Body of pancreas (tissue), 4 donors: ENCODE measurements at regions not wholly inside any gene's neighbourhood (a gene's known extent, or its start where the extent isn't known, plus 50 kb on each side); places are given as distances from the start of the nearest gene placed in this dataset.

Experiments
- ATAC-seq: fragments of 150-250 bp; one replicate; pipeline ENCODE4 v1.9.1; 2016
- DNase-seq, 4 donors: peaks; one replicate each; pipeline ENCODE4 v3.0.0-alpha.2; 2019
- H3K27ac ChIP-seq, 4 donors: fragments of 200-600 bp; sonication (generic); 1 replicate in 3 of 4; 2 replicates in 1 of 4; pipeline versions ENCODE4 v1.5.1 to v1.6.1; 2016 to 2019; ENCODE audit warnings: mild to moderate bottlenecking in 1 of 4, mixed read lengths in 1 of 4, moderate library complexity in 1 of 4
- H3K27me3 ChIP-seq, 2 donors: fragments of 200-600 bp; sonication (generic); one replicate each; pipeline ENCODE4 v1.6.0; 2016; ENCODE audit warnings: mild to moderate bottlenecking in 1 of 2
- H3K36me3 ChIP-seq, 2 donors: fragments of 200-600 bp; sonication (generic); replicated peaks in 1 of 2; 2 replicates each; pipeline ENCODE4 v1.5.1; 2016; ENCODE audit warnings: low read depth in 2 of 2; ENCODE audit not compliant: insufficient read depth in 1 of 2
- H3K4me1 ChIP-seq: fragments of 200-600 bp; sonication (generic); one replicate; pipeline ENCODE4 v1.6.0; 2016
- H3K4me3 ChIP-seq, 2 donors: fragments of 200-600 bp; sonication (generic); 1 replicate in 1 of 2; 2 replicates in 1 of 2; pipeline ENCODE4 v1.5.1; 2016 to 2019
- H3K9me3 ChIP-seq, 3 donors: fragments of 200-600 bp; sonication (generic); 1 replicate in 2 of 3; 2 replicates in 1 of 3; pipeline ENCODE4 v1.5.1; 2016
- POLR2A ChIP-seq, 3 donors: fragments of 450-650 bp; IDR thresholded peaks; one replicate each; pipeline ENCODE4 v1.6.1; 2016; ENCODE audit warnings: antibody characterized with exemption in 3 of 3, mild to moderate bottlenecking in 2 of 3
- WGBS, 2 donors: methylation state at CpG; one replicate each; pipeline ENCODE4 v1.1.5; 2017; 5-methylcytosine and 5-hydroxymethylcytosine counted together
- intact Hi-C: fragments of 100-400 bp; cut with DNase I; formaldehyde crosslinking; loops from one replicate; pipeline ENCODE4 v1.15.1; 2023
- TF ChIP-seq, protein P1 (sequence below), 7 experiments: fragments of 450-650 bp in 4 of 7; fragments of 200-600 bp in 3 of 7; sonication (generic) in 3 of 7; IDR thresholded peaks; one replicate each; pipeline ENCODE4 v1.5.1; 2016 to 2019; ENCODE audit warnings: antibody characterized with exemption in 7 of 7

GRCh38 chr10:128759174-128759573 lies 633.0 kb upstream of the MKI67 start:
- TF ChIP-seq, protein P1, sequence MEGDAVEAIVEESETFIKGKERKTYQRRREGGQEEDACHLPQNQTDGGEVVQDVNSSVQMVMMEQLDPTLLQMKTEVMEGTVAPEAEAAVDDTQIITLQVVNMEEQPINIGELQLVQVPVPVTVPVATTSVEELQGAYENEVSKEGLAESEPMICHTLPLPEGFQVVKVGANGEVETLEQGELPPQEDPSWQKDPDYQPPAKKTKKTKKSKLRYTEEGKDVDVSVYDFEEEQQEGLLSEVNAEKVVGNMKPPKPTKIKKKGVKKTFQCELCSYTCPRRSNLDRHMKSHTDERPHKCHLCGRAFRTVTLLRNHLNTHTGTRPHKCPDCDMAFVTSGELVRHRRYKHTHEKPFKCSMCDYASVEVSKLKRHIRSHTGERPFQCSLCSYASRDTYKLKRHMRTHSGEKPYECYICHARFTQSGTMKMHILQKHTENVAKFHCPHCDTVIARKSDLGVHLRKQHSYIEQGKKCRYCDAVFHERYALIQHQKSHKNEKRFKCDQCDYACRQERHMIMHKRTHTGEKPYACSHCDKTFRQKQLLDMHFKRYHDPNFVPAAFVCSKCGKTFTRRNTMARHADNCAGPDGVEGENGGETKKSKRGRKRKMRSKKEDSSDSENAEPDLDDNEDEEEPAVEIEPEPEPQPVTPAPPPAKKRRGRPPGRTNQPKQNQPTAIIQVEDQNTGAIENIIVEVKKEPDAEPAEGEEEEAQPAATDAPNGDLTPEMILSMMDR (IDR thresholded peaks at IDR 0.05): no peak
- no peak for TF ChIP-seq POLR2A (IDR thresholded peaks at IDR 0.05)
- ATAC-seq (no peak), DNase-seq (no peak)
- H3K27me3 ChIP-seq: no peaks in the 10 kb centered on the region
- intact Hi-C loops: no loop called here
- no peak overlapping the region for H3K4me3 ChIP-seq
- H3K9me3 ChIP-seq: no peaks in the 10 kb centered on the region
- H3K4me1 ChIP-seq: no peaks in the 10 kb centered on the region
- 83% methylated on average over 8 of the region's 8 CpGs for WGBS, 2 donors
- no peak overlapping the region for H3K27ac ChIP-seq
- no peaks in the 10 kb centered on the region for H3K36me3 ChIP-seq

DNA sequence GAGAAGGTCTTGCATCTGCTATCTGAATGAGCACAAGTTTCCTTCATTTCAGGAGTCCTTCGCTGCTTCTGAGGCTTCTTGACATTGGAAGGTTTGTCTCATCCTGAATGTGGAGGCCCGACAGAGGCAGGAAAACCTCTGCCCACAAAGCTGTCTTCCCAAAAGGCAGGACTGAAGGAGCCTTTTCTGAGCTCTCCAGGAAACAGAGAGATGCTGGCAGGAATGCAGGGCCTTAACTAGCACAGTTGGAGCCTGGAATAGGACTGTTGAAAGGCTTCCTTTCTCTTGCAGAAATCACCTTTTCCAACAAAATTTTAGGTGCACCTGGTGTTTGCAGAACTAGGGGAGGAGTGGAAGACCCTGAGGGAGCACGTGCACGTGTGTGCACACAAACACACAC lies 637.4 kb upstream of the MKI67 start:
- Histone ChIP-seq H3K4me3 (no peak overlapping the region), H3K4me1 (no peaks in the 10 kb centered on the region), H3K36me3 (no peaks in the 10 kb centered on the region), H3K27me3 (peaks cover 0 to 3% of the 10 kb centered on the region in 2 donors), H3K27ac (no peak overlapping the region), H3K9me3 (no peaks in the 10 kb centered on the region)
- 58 to 69% methylated on average over 4 of the region's 4 CpGs for WGBS, 2 donors
- TF ChIP-seq POLR2A (IDR thresholded peaks at IDR 0.05): no peak
- TF ChIP-seq, protein P1 (IDR thresholded peaks at IDR 0.05): no peak
- intact Hi-C loops: no loop called here
- no peak for ATAC-seq
- DNase-seq: no peak

GRCh38 chr10:128764190-128764589 lies 638.0 kb upstream of the MKI67 start:
- intact Hi-C loops: no loop called here
- Histone ChIP-seq H3K4me3 (no peak overlapping the region), H3K4me1 (no peaks in the 10 kb centered on the region), H3K36me3 (no peaks in the 10 kb centered on the region), H3K27ac (no peak overlapping the region), H3K9me3 (no peaks in the 10 kb centered on the region), H3K27me3 (peaks cover 0 to 3% of the 10 kb centered on the region in 2 donors)
- TF ChIP-seq, protein P1 (IDR thresholded peaks at IDR 0.05): no peak
- no peak for TF ChIP-seq POLR2A (IDR thresholded peaks at IDR 0.05)
- DNase-seq: no peak
- no peak for ATAC-seq
- whole genome bisulfite sequencing, 2 donors: 57 to 71% methylated on average over 11 of the region's 11 CpGs

GRCh38 chr10:128766915-128767314 lies 640.7 kb upstream of the MKI67 start:
- Histone ChIP-seq H3K27me3 (peaks cover 0 to 3% of the 10 kb centered on the region in 2 donors), H3K4me1 (no peaks in the 10 kb centered on the region), H3K9me3 (no peaks in the 10 kb centered on the region), H3K27ac (no peak overlapping the region), H3K4me3 (no peak overlapping the region), H3K36me3 (no peaks in the 10 kb centered on the region)
- TF ChIP-seq, protein P1 (IDR thresholded peaks at IDR 0.05): no peak
- no peak for TF ChIP-seq POLR2A (IDR thresholded peaks at IDR 0.05)
- WGBS, 2 donors: 59 to 62% methylated on average over 2 of the region's 2 CpGs
- intact Hi-C loops: no loop called here
- ATAC-seq (no peak), DNase-seq (no peak)

DNA sequence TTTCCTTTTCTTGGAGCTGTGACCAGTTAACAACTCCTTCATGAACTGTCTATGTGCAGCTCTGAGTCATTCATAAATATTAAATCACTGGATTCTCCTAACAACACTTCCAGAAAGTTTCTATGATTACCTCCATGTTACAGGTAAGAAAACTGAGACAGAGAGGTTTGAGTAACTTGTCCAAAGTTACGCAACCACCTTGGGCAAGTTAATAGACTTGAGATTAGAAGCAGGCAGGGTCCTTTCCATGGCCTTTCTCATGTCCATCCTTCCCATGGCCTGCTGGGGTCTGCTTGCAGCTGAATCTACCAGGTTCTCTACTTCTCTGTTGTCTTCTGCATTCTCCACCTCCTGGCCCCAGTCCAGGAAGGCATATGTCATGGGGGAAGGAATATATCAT lies 648.8 kb upstream of the MKI67 start:
- no peaks in the 10 kb centered on the region for H3K36me3 ChIP-seq
- DNase-seq (no peak), ATAC-seq (no peak)
- H3K27ac ChIP-seq: no peak overlapping the region
- no peaks in the 10 kb centered on the region for H3K9me3 ChIP-seq
- no peaks in the 10 kb centered on the region for H3K4me1 ChIP-seq
- no peaks in the 10 kb centered on the region for H3K27me3 ChIP-seq
- intact Hi-C loops: no loop called here
- H3K4me3 ChIP-seq: no peak overlapping the region
- 86 to 100% methylated on average over 1 of the region's 1 CpG for WGBS, 2 donors
- no peak for TF ChIP-seq POLR2A (IDR thresholded peaks at IDR 0.05)
- TF ChIP-seq, protein P1 (IDR thresholded peaks at IDR 0.05): no peak
